Coronary artery (tissue), 2 donors: ENCODE measurements at regions not wholly inside any gene's neighbourhood (a gene's known extent, or its start where the extent isn't known, plus 50 kb on each side); places are given as distances from the start of the nearest gene placed in this dataset.

Experiments
- DNase-seq: peaks from one replicate; pipeline ENCODE4 v3.0.0-alpha.2; 2017; ENCODE audit warnings: low spot score
- H3K27ac ChIP-seq, 2 donors: fragments of 200-600 bp; sonication (generic); one replicate each; pipeline ENCODE4 v1.5.1; 2016 to 2019
- H3K4me3 ChIP-seq: fragments of 200-600 bp; sonication (generic); 2 replicates; pipeline ENCODE4 v1.5.1; 2016; ENCODE audit warnings: mild to moderate bottlenecking, moderate library complexity
- TF ChIP-seq, protein P1 (sequence below): fragments of 200-600 bp; sonication (generic); IDR thresholded peaks from one replicate; pipeline ENCODE4 v1.5.1; 2019; ENCODE audit warnings: antibody characterized with exemption

DNA sequence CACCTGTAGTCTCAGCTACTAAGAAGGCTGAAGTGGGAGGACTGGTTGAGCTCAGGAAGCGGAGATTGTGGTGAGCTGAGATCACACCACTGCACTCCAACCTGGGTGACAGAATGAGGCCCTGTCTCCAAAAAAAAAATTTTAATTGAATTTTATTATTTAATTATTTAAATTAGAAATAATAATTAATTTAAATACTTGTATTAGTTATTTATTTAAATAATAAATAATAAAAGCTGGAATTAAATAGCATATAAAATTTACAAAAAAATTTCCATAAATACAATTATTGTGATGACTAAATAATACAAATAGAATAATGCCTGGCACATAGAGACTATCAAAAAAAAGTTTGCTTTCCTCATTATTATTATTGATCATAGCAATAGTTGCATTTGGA lies 371.5 kb downstream of the KCNA4 start:
- H3K27ac ChIP-seq: no peak overlapping the region
- TF ChIP-seq, protein P1, sequence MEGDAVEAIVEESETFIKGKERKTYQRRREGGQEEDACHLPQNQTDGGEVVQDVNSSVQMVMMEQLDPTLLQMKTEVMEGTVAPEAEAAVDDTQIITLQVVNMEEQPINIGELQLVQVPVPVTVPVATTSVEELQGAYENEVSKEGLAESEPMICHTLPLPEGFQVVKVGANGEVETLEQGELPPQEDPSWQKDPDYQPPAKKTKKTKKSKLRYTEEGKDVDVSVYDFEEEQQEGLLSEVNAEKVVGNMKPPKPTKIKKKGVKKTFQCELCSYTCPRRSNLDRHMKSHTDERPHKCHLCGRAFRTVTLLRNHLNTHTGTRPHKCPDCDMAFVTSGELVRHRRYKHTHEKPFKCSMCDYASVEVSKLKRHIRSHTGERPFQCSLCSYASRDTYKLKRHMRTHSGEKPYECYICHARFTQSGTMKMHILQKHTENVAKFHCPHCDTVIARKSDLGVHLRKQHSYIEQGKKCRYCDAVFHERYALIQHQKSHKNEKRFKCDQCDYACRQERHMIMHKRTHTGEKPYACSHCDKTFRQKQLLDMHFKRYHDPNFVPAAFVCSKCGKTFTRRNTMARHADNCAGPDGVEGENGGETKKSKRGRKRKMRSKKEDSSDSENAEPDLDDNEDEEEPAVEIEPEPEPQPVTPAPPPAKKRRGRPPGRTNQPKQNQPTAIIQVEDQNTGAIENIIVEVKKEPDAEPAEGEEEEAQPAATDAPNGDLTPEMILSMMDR: no peak
- no peak overlapping the region for H3K4me3 ChIP-seq
- no peak for DNase-seq

DNA sequence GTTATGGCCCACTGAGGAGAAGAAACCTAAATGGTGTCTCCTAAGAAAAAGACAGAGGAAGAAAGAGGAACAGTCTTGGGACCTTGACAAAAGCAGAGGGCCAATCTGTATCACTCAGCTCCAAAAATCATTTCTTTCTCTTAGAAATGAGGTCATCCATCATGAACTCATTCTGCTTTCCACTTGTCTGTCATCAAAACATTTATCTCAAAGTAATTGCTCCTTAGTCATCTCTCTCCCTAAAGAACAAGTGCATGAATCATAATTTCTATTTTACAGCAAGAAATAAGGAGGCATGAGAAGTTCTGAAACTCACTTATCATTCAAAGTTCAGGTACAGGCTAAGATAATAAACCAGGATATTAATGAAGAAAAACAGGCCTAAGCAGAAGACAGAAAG lies 375.6 kb downstream of the KCNA4 start:
- no peak for DNase-seq
- TF ChIP-seq, protein P1: no peak
- H3K27ac ChIP-seq: no peak overlapping the region
- no peak overlapping the region for H3K4me3 ChIP-seq

DNA sequence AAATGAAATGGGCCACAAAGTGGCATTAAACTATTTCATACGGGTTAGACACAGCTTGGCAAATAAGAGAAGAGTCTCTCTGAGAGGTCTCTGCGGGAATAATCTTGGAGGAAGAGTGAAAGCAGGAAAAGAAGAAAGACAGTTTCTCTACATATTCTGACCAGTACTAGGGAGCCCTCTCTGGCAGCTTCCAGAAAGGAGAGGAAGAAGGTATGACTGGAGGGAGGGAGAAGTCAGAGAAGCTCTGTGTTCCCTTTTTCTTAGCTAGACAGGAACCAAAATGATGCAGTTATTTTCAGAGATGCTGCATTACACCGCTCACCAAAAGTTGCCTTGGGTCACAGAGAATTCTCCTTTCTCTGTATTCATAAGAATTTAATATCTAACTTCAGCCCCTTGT lies 382.1 kb downstream of the KCNA4 start:
- H3K27ac ChIP-seq: no peak overlapping the region
- TF ChIP-seq, protein P1: no peak
- H3K4me3 ChIP-seq: no peak overlapping the region
- DNase-seq: no peak

DNA sequence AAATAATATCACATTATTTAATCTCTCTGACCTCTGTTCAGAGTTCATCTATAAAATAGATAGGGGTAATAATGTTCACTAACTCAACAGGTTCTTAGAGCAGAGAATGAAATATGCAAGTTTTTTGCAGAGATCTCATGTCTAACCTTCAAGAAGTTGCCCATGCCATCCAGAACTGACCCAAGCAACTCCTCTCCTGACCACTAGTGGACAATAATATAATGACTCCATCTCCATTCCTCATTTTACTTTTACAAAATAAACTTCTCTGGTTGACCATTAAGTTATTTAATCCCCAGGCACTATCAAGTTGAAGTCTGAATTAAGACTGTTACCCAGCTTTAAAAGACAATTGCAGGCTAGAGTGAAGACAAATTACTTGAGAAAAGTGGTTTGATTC lies 382.6 kb downstream of the KCNA4 start:
- H3K4me3 ChIP-seq: no peak overlapping the region
- no peak for DNase-seq
- no peak overlapping the region for H3K27ac ChIP-seq
- TF ChIP-seq, protein P1: no peak

DNA sequence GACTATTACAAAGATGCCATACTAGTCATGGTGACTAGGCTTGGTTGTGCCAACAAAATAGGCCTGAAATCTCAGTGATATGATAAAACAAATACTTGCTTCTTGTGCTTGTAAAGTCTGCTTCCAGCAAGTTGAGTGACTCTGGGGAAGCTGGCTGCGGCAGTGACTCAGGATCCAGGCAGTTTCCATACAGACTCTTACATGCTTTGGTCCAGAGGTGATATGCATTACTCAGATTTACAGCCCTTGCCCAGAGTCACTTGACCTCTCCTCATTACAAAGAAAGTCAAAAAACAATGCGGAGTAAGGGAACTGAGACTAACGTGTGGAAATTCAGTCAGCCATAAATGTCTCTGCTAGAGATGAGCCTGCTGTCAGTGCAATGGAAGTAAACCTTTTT lies 387.5 kb downstream of the KCNA4 start:
- no peak for DNase-seq
- TF ChIP-seq, protein P1: no peak
- Histone ChIP-seq H3K27ac (no peak overlapping the region), H3K4me3 (no peak overlapping the region)

DNA sequence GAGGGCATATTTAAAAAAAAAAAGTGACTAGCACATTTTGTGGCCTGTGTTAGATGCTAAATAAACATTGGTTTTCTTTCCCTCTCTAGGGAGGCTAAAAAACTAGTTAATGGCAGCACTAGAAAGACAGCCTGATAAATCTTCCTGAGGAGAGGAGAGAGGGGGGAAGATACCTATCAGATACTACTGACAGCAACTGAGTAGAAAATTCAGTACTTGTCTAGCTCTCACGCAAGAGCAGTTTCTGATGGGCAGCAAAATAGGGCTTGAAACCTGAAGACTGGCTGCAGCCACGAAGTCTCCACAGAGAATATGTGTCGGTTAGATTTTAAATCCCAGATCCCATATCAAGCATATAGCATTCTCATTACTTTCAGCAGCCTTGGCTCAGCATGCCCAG lies 388.2 kb downstream of the KCNA4 start:
- DNase-seq: no peak
- TF ChIP-seq, protein P1: no peak
- no peak overlapping the region for H3K4me3 ChIP-seq
- no peak overlapping the region for H3K27ac ChIP-seq

DNA sequence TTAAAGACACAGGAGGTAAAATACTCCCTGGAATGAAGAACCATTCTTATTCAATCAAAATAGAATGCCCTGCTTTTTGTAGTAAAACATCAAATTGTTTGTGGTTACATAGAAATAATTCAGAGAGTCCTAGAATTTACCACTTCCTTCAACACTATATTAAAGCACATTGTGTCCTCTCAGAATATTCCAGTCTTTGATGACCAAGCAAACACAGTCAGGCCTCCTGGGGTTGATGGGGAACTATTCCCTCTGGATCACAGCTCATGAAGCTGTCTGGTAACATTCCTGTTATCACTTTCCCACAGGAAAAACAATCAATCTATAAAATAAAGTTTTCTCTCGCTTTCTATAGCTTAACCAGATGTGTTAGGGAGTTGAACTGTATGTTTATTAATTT lies 389.3 kb downstream of the KCNA4 start:
- TF ChIP-seq, protein P1: no peak
- Histone ChIP-seq H3K27ac (no peak overlapping the region), H3K4me3 (no peak overlapping the region)
- DNase-seq: no peak
